Ammon's horn (tissue), 1 donor: ENCODE measurements at regions not wholly inside any gene's neighbourhood (a gene's known extent, or its start where the extent isn't known, plus 50 kb on each side); places are given as distances from the start of the nearest gene placed in this dataset.

Source experiments
- DNase-seq: peaks from one replicate; pipeline ENCODE4 v3.0.0-alpha.2; 2016; ENCODE audit warnings: low spot score

DNA sequence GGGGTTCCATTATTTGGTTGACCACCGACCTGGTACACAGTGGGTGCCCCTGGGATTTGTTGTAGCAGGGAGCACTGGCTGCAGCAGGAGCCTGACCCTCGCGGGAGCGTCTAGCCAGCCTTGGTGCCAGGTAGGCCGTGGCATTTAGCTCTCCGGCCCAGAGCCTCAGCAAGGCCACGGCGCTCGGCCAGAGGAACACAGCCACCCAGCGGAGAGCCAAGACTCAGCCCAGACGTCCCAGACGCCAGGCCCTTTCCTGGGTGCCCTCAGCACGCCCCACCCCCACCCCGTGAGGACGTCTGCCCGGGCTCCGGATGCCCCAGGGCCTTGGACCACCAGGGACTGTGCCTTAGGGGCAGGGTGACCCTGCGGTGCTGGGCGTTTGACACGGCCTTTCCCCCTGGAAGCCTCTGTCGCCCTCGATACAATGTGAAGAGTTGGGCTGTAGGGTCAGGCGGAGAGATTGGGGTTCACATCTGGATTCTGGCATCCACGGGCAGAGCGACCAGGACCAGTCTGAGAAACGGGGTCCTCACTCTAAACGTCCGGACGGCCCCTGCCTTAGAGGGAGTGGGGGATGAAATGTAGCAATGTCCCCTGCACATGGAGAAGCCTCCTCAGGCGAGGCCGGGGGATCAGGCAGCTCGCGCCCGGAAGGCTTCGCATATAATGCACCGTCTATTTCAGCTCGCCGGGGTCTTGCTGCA is 99.2 kb upstream of the FGF3 start:
- DNase-seq = peak; percentile 14

DNA sequence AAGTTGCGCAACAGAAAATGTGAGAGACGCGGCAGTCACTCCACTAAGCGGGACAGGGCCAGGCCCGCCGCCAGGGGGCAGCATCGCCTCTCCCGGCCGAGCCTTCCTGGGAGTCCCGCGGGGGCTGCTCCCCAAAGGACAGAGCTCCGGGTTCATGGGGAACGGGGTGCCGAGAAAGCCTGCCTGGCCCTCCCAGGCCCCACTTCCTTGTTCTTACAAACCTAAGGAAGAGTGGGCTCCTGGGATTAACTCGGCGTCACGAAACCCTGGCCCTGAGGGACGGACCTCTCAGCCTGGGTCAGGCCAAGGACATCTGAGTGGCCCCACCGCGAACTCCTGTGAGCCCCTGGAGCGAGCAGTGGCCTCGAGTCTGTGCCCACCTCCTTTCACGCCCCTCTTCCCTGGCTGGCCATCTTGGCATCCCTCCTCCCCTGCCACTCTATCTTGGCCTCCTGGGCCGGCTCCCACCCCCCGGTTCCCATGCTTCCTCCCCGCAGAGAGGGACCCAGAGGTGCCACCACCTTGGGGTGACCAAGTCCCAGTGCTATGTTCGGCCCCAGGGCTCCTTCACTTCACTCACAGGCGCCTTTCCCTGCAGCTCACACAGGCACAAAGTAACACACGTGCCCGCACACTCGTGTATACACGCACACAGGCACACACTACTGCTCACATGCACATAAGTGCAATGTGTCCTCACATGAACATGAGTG is 99.9 kb upstream of the FGF3 start:
- peak; percentile 27 for DNase-seq

DNA sequence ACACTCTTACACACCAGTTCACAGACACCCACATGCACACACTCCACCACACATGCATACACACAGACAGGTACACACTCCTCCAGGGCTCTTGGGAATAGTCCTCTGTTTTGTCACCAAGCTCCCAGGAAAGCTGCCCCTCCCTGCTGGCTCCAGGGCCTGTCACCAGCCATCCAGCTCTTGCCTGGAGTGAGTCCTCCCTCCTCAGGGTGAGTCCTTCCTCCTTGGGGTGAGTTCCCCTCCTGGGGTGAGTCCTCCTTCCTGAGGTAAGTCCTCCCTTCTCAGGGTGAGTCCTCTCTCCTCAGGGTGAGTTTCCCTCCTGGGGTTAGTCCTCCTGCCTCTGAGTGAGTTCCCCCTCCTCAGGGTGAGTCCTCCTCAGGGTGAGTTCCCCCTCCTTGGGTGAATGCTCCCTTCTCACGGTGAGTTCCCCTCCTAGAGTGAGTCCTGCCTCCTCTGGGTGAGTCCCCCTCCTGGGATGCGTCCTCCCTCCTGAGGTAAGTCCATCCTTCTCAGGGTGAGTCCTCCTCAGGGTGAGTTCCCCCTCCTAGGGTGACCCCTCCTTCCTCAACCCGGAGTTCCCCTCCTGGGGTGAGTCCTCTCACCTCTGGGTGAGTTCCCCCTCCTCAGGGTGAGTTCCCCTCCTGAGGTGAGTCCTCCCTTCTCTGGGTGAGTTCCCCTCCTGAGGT is 100.6 kb upstream of the FGF3 start:
- no peak for DNase-seq

DNA sequence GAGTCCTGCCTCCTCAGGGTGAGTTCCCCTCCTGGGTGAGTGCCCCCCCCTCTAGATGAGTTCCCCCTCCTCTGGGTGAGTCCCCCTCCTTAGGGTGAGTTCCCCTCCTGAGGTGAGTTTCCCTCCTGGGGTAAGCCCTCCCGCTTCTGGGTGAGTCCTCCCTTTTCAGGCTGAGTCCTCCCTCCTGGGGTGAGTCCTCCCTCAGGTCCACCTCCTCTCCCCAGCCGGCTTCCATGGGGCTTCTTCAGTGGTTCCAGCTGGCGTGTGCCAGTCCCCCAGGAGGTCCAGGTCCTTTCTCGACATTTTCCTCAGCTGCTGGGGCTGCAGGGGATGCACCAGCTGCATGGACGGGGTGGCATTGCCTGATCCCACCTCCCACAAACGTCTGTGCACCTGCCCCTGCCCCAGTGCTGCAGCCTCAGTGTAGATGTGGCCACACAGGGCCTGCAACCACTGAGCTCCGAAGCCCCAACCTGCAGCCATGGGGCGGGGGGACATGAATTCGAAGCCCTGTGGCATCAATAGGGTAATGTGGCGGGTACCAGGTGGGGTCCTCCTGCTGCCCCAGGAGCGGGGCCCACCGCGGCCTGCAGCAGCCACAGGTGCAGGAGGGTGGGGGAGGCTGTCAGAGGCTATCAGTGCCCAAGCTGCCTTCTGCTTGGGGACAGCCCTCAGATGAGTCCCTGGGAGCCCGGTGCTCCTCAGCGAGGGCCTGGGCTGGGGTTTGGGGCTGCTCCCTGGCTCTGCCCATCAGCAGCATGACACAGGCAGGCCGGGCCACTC is 101.3 kb upstream of the FGF3 start:
- no peak for DNase-seq

DNA sequence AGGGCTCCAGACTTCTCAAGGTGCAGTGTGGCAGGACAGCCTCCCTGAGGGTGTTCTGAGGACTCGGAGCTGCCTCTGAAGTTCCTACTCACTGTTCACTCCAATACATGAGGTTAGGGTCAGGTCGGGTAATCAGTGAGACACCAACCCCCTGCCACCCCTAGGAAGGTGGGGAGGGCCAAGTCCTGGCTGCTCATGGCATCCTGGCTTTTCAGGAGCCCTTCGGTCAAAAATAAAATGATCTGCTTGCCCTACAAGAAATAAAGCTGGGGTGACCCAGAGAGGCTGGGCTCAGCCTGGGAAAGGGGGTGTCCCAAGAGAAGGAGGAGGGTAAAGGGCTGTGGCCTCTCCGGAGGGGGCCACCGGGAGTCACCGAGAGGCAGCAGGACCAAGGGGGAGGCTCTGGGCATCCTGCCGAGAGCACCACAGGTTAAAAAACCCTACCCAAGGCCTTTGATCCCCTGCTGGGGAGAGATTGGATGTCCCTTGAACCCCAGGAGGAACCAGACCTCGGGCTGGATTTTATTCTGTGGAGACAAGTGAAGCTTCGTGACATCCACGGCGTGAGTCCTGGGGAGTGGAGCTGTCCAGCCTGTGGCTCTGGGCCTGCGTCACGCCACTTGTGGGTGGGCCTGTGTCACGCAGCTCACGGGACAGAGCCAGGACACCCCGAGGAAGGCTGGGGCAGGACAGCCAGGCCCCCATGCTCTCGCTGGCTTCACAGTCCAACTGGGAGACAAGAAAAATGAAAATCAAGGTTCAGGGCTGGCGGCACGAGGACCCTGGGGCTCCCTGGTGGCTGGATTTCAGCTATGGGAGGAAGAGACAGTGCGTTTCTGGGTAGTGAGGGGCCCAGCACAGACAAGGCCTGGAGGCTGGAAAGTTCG is 102.2 kb upstream of the FGF3 start:
- no peak for DNase-seq

DNA sequence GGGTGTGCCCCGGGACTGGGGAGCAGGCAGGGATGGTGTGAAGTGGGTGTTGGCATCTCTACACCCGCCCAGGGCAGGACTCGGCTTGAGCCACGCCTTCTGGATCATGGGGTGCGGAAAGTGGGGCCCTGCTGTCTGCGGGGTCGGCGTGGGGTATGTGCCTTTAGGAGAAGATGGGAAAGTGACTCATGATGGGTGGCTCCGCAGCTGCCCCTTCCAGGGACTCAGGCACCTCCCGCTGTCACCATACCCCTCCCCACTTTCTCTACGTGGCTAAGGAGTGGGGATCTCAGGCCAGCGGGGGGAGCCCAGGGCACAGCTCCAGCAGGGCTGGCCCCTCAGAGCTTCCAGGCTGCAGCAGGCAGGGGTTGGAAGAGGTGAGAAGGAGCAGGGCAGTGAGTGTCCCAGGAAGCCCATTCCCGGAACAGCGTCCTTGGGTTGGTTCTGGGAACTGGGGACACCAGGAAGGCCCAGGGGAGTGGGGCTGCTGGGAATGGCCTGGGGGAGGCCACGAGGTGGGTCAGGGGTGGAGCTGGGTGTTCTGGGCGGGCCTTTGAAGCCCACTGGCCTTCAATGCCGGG is 102.9 kb upstream of the FGF3 start:
- DNase-seq = no peak

DNA sequence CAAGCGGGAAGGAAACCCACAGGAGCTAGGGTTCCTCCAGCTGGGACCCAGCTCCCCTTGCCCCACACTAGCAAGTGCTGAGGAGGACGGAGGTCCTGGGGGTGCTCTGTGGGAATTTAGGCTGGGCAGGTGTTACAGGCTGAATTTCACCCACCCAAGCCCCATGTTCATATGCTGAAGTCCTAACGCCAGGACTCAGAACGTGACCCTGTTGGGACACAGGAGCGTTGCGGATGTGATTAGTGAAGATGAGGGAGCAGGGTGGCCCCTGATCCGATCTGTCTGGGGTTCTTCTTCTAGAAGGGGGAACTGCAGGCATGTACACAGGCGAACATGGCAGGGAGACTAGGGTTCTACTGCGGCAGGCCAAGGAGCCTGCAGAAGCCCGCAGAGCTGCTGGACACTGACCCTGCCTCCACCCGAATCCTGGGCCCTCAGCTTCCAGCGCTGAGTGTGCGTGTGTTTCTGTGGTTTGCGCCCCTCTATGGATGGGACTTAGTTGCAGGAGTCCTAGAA is 103.4 kb upstream of the FGF3 start:
- no peak for DNase-seq

DNA sequence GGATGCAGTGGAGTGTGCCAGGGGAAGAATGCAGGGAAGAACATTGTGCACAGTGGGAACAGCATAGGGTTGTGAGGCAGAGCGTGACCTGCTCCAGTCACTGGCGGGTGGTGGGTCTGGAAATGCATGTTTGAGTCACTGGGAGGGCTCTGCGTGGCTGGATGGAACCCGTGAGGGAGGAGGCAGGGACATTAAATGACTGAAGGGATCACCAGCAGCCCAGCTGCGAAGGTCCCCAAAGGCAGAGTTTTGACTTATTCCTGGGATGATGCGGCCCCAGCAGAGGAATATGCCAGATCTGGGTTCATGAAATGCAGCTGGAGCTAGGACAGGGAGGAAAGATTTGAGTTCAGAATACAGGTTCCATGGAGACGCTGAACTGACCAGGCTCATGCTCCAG is 104.0 kb upstream of the FGF3 start:
- no peak for DNase-seq

DNA sequence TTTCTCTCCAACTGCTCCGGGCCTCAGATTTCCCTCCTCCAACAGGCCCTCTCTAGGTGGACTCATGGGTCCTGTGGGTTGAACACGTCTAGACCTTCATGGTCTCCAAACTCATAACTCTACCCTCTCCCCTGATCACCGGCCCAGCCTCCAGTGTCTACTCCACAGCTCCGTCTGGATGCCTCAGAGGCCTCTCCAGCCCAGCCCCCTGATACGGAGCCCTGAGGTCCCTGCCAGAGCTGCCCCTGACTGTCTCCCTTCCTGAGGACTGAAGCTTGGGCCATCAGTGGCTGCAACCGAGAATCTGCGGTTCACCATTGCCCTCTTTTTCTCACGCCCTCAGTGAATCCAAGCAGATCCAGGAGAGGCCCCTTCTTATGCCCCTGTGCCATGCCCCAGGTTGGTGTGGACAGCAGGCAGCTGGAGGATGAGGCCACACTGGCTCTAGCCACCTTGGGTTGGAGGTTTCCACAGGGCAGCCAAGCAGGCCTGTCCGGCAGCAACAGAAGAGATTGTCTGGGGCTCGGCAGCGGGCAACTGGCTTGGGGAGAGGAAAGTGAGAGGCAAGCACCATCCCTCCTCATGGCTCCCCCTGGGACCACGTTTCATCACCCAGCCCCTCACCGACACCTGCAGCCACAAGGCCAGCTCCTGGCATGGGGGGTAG is 104.6 kb upstream of the FGF3 start:
- DNase-seq = no peak

DNA sequence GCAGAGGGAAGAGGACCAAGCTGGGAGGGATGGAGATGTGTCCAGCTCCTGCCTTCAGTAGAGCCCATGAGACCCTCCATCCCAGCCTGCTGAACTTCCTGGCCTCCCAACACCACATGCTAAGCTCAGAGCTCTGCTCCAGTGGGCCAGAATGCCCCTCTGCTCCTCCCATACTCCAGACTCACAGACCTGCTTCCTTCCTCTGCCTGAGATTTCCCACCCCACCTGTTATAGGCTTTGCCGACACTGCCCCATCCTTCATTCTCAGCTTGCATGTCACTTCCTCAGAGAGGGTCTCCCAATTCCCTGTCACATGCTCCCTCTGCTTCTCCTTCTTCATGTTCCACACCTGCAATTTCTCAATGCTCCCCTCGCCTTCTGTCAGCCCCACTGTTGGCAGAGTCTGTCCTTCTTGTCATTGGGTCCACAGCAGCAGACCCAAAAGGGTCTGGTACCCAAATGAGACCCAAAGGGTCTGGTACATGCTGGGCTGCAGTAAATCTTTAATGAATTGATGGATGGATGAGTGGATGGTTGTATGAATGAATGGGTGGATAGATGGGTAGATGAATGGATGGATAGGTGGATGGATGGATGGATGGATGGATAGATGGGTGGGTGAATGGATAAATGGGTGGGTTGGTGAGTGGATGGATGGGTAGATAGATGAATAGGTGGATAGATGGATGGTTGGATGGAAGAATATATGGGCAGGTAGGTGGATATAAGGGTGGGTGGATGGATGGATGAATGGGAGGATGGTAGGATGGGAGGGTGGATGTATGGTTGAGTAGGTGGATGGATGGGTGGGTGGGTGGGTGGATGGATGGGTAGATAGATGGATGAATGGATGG is 105.3 kb upstream of the FGF3 start:
- DNase-seq = no peak

DNA sequence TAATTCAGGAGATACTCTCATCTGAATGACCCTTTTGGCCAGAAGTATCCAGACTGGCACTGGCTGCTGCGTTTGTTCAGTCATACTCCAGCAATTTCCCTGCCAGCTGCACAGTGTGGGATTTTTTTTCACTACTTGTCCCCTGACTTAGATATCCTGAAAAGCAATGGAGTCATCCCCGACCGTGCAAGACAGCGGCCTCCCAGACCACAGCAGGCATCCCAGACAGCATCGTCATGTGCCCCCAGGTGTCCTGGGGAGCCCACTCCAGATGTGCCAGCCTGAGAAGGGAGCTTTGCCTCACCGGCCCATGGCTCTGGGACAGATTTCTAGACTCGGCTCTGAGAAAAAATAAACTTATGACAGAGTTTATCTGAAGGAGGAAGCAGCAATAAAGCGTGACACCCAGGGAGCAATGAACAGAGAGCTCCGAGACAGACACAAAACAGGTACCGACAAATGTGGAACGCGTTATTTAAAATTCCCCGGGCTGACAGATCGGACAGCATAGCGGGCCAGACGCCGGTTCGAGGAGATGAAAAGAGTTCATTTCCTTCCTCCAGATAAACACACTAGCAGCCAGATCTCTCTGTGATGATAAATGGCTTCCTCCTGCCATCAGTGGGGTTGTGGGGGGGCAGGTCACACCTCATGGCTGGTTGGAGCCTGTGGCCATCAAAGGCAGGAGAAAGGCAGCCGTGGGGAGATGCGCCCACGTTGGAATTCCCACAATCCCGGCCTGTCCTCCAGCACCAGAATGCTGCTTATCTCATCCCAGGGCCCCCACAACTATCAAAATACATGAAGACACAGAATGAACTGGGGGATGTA is 106.4 kb upstream of the FGF3 start:
- DNase-seq = no peak

DNA sequence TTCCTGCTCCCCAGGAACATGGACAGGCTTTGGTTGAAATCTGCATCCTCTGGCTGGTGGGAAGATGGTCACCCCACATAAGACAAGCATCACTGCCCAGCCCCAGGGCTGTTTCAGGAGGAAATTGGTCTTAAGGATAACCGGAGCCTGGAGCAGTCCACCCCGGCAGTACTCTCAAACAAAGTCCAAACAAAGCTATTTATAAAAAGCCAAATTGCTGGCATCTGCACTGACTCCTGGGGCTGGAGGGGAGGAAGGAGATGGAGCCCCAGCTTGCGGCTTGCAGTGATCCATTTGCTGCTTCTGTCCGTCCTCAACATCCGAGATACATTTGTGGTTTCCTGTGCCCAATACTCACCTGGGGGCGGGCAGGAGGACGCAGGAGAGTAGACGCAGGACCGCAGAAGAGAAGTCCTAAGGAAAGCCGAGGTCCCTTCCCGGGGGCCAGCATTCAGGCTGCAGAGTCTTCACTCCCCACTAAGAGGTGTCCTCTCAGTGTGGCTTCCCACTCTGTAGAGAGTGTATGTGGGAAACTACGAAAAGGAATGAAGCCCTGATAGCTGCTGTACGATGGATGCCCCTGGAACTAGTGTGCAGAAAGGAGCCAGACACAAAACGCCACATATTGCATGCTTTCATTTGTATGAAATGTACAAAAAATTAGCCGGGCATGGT is 107.3 kb upstream of the FGF3 start:
- DNase-seq = no peak

DNA sequence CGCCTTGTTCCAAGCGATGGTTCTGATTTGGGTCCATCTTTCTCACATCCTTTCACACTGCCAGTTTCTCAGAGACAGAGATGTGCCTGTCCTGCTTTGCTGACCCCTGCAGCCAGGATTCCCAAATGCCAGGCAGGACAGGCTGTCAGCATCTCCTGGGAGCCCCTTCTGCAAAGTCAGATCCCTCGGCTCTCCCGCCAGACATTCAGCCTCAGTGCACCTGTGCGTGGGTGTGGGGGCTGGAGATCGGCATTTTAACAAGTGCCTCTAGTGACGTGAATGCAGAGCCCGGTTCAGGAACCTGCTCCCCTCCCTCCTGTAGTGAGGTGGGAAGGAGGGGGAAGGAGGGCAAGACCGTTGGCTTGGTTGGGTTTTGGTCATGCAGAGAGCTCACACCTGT is 108.9 kb upstream of the FGF3 start:
- DNase-seq = no peak

DNA sequence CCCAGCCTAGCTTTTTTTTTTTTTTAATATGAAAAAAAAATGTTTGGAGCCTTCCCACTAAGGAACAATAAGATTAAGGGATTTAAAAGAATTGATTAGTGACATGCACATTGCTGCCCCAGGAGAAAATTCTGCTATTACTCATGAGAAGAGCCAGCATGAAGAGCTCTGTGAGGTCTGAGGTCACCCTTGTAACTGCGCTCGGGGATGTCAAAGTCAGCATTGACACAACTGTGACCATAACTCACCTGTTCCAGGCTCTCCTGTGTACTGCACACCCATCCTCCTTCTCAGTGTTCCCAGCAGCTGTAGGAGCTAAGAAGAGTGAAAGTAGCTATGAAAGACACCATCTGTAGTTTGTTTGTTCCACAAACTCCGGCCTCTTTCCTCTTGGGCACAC is 109.8 kb upstream of the FGF3 start:
- no peak for DNase-seq

DNA sequence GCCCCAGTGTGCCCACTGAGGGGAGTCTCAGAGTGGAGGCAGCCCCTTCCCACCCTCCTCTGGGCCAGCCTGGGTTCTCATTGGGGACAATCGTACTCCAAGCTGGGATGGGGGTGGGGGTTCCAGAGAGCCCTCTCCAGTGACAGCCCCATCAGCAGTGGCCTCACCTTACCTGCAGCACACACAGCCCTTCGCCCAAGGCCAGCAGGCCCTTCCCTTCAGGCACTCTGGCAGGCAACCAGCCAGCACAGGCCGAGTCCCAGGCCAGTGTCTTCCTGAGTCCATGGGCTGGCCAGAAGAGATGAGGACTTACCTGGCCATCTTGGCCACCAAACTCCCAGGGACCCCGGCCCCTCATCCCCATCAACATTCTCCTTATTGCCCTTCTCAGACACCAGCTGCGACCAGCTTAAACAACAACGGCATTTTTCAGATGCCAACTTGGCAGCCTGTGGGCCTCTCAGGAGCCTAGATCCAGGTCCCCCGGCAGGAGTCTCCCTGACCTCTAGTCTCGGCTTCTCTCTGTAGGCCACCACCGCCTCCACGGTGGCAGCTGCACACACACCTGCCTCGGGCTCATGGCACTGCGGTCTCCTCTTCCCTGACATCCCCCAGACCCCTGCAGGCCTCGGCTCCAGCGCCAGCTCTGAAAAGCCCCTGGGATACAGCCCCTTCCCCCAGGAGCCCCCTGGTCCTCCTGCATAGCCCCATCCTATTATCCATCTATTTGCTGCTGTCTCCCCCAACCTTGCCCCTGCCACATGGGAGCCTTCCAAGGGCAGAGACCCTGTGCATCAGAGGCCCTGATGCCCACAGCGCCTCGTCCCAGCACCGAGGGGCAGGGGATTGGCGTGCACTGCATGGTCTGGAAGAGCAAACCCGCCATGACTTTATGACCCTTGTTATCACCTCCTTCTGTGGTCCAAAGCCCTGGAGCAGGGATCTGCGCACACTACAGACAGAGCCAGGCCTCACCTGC is 111.2 kb upstream of the FGF3 start:
- DNase-seq = no peak

DNA sequence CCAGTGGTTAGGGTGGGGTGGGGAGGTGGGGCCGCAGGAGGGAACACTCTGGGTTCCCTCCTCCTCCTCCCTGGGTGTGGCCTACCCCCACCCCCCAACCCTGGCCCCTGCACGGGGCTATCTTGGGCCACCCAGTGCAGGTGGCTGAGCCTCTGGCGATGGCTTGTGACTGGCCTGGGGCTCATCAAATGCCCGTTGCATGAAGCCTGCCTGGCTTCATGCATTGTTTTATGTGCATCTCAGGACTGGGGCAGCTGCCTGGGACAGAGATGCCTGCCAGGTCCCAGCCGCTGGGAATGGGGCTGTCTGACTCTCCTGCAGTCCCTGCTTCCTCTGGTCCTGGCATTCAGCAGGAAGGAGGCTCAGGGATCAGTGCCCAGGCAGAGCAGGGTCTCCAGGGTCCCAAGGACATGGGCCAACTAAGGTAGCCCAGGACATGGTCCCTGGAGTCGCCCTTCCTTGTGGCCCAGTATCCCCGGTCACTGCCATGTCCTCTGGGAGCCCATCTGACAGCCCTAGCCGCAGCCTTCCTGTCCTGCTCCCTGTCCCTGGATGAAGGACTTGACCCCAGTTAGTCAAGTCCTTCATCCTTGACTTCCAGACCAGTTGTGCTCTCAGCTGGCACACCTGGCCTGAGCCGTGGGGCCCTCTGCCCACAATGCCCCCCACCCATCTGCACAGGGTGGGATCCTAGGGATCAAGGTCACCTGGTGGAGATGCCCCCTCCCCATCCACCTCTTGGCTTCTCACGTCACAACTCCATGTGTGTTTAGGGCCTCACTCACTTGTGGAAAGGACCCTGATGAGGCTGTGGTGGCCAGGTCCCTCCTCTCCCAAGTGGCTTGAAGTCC is 112.1 kb upstream of the FGF3 start:
- no peak for DNase-seq
